IPS DF 4.7 (cell line): ENCODE measurements at regions not wholly inside any gene's neighbourhood (a gene's known extent, or its start where the extent isn't known, plus 50 kb on each side); places are given as distances from the start of the nearest gene placed in this dataset.

ENCODE experiments used
- DNase-seq: peaks from one replicate; pipeline ENCODE4 v3.0.0-alpha.2; 2013; ENCODE audit warnings: low spot score; ENCODE audit errors: extremely low read depth

DNA sequence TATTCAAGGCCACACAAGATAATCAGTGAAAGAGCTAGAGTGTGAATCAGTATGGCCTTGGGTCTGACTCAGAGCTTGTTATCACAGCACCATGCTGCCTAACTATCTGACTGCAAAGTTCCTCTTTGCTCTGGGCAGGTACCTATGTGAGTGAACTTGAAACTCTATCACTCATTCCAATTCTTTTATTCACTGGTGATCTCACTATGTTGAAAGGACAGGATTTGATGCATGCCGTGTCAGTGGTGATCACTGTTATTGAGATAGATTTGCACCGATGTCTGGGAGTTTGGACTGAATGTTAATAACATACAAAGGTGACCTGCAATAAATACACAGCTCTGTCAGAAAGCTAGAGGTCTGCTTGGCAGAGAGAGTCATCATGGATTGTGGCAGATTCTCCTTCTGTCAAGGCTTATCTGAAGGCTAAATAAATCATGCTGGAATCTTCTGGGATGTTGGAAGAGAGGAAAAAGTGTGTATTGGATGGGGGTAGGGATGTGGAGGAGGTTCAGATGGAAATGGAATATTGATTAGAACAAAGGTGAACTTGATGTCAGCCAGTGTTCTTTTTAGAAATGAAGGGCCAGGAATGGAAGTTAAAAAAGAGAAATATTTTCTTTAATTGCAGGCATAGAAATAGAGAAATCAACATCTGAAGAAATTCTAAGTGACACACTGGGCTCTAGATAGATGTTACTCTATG lies 91.8 kb upstream of the TNC start:
- no peak for DNase-seq

DNA sequence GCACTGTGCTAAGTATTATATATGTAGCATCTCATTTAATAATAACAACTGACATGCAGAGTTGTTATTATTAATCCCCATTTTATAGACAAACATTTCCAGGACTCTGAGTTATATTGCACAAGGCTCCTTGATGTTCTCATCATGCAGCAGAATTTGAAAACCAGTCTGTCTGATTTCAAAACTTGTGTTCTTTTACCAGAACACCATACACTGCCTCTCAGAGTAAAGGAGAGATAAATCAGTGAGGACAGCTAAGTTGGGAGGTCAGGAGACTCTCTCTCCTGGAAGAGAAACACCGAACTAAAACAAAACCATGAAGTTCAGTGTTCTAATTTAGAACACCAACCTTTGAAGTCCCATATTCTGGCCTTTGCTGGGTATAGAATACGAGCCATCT lies 92.7 kb upstream of the TNC start:
- DNase-seq = no peak

DNA sequence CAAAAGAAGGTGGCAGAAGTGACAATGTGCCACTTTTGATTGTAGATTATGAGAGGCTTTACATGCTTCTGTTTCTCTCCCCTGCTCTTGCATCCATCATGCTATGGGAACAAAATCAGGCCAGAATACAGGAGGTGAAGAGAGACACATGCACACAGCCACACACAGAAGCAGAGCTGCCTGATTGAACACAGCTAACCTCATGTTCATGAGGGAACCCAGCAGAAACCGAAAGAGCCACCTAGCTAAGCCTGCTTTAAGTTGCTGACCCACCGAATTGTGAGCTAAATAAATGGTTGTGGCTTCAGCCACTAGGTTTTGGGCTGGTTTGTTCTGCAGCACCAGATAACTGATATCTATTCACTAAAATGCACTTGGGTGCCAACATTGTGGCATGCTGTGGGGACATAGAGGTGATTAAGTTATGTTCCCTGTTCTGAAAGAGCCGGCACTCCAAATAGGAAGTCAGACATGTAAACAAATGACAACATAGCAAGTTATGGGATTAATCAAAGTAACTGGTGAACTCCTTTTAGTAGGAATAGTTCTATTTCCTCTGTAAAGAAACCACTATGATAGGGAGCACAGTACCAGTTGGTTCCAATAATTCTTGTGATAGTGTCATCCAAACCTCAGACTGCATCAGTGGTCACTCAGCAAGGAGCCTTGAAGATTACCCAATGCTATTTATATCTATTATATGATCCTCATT lies 93.6 kb upstream of the TNC start:
- no peak for DNase-seq

DNA sequence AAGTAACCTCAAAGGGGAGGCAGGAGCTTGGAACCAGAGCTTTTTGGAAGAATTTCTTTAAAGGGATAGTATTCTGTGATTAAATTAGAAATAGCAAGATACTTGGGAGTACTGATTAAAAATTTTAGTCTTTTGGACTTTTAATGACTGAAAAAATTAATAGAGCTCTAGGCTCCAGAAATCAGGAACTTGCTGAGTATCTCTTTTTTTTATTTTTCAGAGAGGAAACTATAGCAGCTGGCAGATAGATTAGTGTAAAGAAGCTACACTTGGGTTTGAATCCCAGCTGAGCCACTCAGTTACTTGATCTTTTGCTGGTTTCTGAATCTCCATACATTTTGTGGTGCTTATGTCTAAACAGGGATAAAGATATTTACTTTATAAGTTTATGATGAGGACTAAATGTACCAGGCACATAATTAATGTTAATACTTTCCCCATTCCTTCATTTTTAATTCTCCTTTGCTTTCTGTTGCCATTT lies 94.2 kb upstream of the TNC start:
- no peak for DNase-seq

DNA sequence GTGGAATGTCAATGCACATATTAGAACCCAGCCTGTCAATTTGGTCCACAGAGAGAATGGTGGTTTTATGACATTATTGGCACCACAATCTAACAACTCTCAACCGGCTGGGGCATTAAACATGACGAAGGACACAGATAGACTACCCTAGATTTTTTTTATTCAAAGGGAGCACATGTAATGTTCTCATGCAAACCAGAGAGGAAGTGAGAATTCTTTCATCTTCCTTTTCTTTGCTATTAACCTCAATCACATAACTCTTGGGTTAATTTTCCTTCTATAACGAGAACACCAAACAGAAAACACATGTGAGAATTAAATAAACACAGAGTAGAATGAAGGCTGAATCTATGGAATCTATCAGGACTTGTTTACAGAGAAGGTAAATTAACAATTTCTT lies 94.9 kb upstream of the TNC start:
- no peak for DNase-seq

DNA sequence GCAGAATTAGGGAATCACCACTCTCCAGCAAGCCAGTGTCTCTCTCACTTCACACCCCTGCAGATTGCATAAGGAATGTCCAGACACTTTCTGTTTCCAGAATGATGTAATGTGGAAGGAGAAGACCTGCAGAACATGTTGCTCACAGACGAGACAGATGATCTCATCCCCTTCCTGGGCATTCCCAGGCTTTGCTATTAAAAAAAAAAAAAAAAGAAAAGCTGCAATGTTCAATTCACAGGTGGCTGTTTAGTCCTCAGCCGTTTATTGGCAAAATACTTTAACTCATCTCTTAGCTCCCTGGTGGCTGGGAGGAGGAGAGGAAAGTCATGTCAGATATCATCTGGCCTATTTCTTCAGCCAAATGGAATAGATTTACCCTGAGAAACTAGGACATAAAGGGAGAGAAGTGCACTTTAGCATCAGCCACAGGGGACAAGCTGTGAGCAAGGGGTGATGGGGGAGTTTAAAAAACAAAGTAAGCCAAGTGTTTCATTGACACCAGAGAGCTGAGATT lies 95.9 kb upstream of the TNC start:
- DNase-seq = no peak

DNA sequence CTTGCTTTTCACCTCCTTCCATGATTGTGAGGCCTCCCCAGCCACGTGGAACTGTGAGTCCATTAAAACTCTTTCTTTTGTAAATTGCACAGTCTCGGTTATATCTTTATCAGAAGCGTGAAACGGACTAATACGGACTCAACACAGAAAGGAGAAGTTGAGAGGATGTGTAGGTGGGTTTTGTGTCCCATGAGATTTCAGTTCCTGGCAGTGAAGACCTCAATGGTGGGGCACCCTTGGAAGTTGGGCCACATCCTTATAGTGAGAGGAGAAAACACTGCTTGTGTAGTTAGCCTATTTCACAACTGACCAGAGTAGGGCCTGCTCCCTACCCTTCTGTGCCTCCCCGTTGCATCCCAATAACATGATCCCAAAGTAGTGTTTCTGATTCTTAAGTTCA lies 98.9 kb upstream of the TNC start:
- no peak for DNase-seq

DNA sequence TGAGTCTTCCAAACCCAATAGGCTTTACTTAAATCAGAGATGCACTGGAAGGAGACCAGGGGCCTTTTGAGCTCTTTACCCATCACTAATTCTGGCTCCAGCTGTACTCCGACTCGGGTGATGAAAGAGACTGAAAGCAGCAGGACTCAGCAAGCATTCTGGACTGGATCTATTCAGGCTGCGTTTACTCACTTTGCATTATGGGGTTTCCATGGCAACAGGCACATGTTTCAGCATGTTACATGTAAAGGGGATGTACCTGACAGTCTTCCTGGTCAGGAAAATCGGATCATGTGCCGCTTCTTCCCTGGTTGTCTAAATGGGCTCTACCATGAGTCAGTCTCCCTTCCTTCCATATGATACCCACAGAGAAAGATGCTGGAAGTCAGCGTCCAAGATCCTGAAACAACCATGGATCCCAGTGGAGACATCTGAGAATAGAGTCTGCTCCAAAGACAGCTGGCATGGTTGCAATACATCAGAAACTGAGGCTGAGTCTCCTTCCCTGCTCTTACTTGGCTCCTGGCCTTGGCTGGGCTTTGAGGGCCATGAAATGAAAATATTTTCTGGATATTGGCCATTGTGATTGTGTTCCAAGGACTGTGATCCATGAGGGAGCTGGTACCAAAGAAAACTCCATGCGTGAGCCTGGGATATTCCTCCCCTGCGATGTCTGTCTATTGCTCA lies 102.5 kb upstream of the TNC start:
- DNase-seq = no peak

DNA sequence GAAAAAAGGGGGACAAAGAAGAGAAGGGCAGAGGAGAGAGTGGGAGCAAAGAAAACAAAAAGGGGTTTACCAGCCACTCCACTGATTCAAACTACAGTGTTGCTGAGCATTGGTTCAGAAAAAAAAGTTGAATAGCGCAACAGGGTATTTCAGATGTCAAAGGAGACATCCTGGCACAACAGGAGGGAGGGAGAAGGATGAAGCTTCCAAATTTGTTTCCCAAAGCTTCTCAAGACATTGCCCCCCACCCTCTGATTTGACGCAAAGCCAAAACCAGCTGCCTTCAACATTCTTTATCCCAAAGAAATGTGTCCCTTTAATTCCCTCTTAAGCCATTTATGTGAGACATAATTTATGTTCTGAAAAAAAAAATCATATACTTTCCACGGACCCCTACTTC lies 105.5 kb upstream of the TNC start:
- DNase-seq = no peak

DNA sequence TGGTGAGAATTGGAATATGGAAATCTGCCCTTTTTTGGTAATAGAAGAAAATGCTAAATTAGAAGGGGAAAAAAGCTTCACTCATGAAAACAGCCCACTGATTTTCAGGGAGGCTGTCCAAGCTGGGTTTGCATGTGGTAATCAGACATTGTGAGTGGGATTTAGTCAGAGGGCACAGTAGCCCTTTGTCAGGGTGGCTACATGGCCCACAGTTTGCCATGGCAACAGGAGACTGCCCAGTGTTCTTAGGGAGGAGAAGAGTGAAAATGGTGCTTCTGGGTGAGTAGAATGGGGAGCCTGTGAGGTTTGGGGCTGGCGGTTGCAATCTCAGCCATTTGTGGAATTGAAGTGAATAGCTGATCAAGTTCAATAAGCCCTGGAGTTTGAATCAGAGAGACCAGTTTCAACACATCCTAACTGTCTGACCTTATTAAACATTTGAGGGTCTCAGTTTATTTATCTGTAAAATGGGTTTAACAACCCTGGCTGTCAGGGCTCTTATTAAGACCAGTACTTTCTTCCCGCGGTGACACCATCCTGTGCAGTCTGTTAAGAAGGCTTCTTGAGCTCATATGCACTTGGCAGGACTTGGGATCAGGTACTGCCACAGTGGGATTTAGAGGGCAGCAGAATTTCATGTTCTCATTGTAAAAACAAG lies 107.6 kb upstream of the TNC start:
- no peak for DNase-seq

DNA sequence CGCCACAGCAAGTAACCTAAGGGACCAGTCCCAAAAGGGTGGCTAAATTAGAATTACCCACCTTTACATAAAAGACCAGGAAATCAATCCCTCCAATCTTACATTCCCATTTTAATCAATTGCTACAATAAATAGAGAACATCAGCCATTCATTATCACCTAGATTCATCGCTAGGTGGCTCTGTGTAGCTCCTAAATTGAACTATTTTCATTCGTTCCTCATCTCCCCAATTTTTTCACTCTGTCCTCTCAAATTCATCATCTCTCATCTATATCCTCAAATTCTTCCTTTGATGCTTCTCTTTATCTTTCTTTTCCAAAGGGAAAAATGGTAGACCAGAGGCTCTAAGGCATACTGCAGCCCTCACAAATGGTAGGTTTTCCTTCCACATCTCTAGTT lies 108.2 kb upstream of the TNC start:
- no peak for DNase-seq

DNA sequence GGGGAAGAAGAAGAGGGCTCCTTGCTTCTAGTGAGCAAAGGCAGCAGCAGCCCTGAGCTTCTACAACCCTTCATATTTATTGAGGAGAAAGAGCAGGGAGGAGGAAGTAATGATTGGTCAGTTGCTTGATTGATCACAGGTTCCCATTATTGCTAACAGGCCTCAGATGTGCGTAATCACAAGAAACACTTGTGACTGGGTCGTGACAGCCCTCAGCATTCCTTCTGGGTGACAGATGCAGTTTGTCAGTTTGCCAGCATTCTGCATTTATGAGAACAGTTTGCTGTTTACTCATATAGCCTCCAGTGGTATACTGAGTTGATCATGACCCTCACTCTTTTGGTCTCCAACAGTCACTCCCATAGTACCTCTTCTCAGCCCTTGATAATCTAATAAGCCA lies 111.5 kb upstream of the TNC start:
- no peak for DNase-seq

DNA sequence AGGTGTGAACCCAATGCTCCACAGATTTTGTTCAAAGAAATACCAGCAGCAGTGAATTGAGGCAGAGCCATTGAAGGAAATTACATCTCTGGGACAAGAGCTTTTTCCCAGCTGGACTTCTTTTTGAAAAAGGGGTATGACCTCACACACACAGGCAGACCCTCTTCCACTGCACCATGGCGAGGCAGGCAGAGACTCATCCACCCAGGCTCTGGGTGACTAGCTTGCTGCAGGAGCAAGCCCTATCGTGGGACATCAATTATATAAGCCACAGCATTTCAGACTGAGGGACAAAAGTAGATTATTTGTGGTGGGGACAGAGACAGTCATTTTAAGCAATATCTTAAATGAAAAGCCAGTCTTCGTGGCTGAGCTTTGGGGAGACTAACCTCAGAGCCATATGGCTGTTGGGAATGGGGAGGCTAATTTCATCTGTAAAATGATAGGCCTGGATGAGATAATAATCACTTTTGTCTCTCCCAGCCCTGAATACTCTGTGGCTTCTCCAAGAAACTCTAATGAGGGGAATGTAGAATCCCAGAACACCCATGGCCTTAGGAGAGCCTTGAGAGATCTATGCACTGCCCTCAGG lies 113.1 kb upstream of the TNC start:
- no peak for DNase-seq

DNA sequence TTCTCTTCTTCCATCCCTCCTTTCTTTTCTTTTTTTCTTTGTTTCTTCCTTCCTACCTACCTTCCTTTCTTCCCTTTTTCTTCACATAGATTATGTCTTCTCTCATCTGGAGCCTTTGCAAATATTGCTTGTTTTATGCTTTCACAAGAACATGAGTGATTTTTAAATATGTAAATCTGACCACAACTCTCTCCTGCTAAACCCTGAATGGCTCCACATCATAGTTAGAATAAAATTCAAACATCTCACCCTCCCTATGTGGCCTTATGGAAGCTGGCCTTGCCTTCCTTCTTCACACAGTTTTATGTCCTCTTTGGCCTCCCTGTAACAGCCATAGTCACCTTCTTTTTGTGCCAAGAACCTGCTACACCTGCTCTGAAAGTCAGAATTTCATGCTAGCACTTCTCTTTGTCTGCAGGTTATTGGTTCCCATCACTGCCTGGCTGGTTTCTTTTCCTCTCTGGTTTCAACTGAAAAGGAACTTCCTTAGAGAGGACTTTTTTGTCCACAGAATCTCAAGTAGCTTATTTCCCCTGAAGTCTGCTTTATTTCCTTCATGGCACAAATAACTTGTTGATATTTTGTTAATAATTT lies 114.3 kb upstream of the TNC start:
- DNase-seq = no peak

DNA sequence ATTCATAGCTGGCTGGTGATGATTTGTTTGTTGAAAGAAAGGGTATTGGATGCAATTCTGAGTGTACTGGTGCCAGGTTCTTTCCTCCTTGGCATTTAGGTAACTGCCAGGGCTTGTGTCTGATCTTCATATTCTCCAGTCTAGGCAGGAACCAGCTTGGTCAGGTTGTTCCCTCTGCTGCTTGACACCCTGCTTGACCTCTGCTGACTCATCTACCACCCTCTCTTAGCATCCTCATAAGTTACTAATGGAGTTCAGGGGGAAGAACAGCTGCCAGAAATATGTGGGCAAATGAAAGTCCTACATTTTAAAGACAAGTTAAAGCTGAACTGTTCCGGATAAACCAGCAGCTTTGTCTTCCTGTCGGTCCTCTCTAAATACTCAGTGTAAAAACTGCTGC lies 116.1 kb upstream of the TNC start:
- no peak for DNase-seq

DNA sequence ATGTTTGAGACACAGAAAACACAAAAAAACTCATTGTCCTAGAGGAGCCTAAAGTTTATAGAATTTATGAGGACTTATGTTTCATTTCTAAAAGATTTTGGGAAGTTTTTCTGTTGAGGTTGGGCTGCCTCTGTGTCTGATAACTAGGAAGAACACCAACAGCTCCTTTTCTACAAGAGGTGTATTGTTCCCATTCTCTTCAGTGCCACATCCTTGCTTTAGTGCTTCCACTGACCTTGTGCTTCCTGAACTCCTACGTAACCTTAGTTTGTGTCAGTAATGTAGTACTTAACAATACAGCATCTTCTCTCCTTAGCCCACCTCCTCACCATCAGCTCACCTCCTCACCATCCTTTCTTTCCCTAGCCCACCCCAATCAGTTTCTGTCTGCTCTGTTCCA lies 117.3 kb upstream of the TNC start:
- DNase-seq = no peak

DNA sequence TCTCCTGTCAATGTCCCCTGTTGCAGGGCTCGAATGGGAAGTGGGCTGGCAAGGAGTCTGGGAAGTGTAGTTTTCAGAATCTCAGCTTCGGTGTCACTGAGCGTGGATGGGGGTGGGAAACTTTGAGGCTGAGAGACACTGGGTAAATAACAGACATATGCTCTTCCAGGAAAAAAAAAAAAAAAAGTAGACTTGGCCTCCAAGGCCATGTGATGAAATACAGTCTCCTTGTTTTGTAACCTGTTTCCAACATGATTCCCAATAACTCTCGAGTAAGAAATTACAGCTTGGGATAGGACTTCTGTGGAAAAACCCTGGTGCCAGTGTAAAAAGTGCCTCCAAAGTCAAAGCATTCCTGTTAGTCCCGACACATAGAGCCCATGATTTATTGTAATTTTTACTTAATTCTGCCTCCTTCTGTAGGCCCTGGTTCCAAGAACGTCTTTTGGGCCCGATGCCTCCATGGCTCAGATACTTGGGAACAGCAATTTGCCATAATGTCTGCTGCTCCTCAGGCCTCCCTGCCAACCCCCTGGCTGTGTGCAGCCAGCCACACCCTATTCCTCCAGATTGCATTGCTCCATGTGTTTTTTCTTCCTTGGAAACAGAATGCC lies 119.5 kb upstream of the TNC start:
- no peak for DNase-seq

DNA sequence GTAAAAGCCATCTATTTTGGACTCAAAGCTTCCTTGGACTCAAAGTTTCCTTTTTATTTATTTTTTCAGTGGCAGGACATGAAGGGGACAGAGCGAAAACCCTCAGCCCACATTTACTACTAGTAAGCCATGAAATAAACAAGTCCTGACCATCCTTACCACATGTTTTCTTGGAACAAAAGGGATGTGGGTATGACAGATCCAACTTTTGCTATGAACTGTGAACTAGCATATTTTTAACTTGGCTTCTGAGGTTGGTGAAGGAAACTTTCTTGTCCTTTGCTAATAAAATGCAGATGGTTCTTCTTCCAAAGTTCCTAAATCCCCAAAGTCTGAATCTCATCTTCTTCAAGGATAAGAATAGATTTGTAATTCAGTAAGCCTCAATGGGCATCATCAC lies 122.7 kb upstream of the TNC start:
- no peak for DNase-seq

DNA sequence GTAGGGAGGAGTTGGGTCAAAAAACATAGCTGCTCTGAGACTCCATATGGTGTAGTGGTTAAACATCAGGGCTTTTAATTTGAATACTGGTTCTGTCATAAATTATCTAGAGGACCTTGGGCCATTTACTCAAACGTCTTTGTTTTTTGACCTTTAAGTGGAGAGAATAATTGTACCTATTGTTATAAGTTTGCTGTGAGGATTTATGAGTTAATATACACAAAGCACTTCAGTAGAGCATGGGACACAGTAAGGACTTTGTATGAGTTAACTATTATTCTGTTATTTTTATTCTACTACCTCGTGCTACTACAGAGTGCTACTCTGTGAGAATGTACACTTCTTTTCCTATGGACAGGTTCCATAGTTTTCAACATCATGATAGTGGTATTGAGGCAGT lies 123.7 kb upstream of the TNC start:
- no peak for DNase-seq

DNA sequence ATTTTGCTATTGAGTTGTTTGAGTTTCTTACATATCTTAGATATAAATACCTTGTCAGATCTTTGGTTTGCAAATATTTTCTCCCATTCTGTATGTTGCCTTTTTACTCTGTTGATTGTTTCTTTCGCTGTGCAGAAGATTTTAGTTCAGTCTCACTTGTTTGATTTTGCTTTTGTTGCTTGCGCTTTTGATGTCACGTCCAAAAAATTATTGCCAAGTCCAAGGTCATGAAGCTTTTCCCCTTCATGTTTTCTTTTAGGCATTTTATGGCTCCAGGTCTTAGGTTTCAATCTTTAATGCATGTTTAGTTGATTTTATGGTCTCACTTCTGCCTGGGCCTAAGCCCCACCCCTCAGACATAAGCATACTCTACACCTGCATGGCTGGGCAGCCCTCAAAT lies 131.5 kb upstream of the TNC start:
- no peak for DNase-seq

DNA sequence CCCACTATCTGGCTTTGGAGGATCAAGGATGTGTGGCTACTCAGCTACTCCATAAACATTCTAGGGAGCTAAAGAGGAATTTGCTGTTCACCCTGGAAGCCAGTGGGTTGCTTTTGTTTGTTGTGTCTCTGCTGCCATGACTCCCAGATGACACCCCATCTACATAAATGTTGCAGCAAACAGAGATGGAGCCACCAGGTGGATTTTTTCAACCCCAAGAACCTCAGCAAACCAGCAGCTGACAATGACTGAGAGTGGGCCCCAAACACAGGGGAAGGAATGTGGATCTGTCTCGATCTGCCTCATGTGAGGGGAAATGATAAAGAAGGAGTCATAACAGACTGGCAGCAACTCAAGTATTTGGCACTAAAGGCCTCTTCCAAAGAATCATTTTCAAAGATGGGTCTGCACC lies 132.7 kb upstream of the TNC start:
- no peak for DNase-seq
